IPS DF 6.9 (cell line): ENCODE measurements at regions not wholly inside any gene's neighbourhood (a gene's known extent, or its start where the extent isn't known, plus 50 kb on each side); places are given as distances from the start of the nearest gene placed in this dataset.

Experiments
- DNase-seq: peaks from one replicate; pipeline ENCODE4 v3.0.0-alpha.2; 2013; ENCODE audit warnings: low read depth, low spot score
- H3K27ac ChIP-seq: one replicate; pipeline ENCODE4 v1.5.1; 2013; ENCODE audit warnings: low read length, control low read depth
- H3K27me3 ChIP-seq: 2 replicates; pipeline ENCODE4 v1.6.1; 2013; ENCODE audit warnings: mild to moderate bottlenecking, low read length; ENCODE audit not compliant: control insufficient read depth, insufficient read depth
- H3K36me3 ChIP-seq: 2 replicates; pipeline ENCODE4 v1.6.1; 2013; ENCODE audit warnings: low read length; ENCODE audit not compliant: control insufficient read depth, insufficient read depth
- H3K4me1 ChIP-seq: 2 replicates; pipeline ENCODE4 v1.6.1; 2013; ENCODE audit warnings: low read length; ENCODE audit not compliant: control insufficient read depth, insufficient read depth
- H3K4me3 ChIP-seq: 2 replicates; pipeline ENCODE4 v1.5.1; 2013; ENCODE audit warnings: mild to moderate bottlenecking, low read length
- H3K9me3 ChIP-seq: 2 replicates; pipeline ENCODE4 v1.6.1; 2013; ENCODE audit warnings: low read length, inconsistent platforms; ENCODE audit not compliant: control insufficient read depth, insufficient read depth
- WGBS: extraction: QIAGEN DNeasy Blood & Tissue Kit; methylation state at CpG from one replicate; pipeline ENCODE4 v1.1.7; 2013; ENCODE audit warnings: mixed read lengths, missing lambda C conversion rate; ENCODE audit not compliant: insufficient read length, insufficient coverage; 5-methylcytosine and 5-hydroxymethylcytosine counted together

- Histone ChIP-seq H3K27me3 (no peaks in the 10 kb centered on the region), H3K9me3 (no peaks in the 10 kb centered on the region), H3K27ac (no peak overlapping the region), H3K36me3 (no peaks in the 10 kb centered on the region), H3K4me1 (no peaks in the 10 kb centered on the region), H3K4me3 (no peak overlapping the region)
- WGBS = no CpG with 5 or more reads among the region's 1 CpG
- no peak for DNase-seq
These were observed 1019.5 kb downstream of the NR2F1-AS1 start for GRCh38 chr5:92561411-92561959.

DNA sequence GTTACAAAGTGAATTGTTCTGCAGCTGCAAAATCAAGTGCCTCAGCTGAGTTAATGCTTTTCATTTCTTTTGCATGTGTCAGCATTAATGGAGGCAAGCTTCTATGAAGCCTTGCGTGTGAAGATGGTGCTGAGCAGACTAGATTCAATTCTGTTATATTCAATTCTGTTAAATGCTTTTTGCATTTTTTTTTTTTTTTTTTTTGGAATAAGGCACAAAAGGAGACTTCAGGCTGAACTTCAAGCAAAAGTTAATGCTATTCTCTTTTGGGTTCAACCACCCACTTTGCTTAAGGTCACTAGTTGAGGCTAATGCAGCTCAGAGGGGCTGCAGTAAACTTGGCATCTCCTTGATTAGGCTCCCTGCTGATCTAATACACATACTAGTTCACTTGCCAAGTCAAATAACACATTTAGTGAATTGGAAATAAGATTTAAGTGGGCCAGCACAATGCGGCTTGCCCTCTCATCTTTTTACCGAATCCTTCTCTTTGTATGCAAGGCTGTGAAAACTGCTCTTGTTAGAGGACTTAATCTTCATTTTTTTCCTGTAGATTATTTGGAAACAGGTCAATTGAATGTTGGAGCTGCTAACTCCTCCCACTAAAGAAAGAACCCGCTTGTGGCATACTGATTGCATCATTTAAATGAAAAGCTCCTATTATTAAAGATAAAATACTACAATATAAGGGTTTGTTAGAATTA lies 1020.2 kb downstream of the NR2F1-AS1 start:
- no peak overlapping the region for H3K27ac ChIP-seq
- no peak for DNase-seq

DNA sequence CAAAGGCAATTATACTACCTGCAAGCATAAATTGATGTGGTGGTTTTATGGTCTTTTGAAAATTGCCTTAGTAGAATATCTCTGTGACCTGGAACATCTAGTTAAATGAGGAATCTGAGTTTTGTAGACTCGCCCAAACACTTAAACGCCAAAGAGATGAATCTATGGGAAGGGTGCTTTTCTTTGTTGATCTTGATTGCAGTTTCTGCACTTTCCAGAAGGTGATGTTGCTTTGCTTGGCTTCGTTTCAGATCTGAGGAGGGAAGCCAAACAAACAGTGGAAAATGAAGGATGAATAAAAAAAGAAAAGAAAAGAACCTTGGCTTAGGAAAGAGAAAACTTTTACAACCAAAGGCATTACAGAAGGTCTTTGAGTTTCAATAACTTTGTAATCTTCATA lies 1021.2 kb downstream of the NR2F1-AS1 start:
- no peaks in the 10 kb centered on the region for H3K27me3 ChIP-seq
- no CpG with 5 or more reads among the region's 3 CpGs for WGBS
- H3K9me3 ChIP-seq = no peaks in the 10 kb centered on the region
- no peak overlapping the region for H3K4me3 ChIP-seq
- DNase-seq = no peak
- H3K4me1 ChIP-seq = no peaks in the 10 kb centered on the region
- no peaks in the 10 kb centered on the region for H3K36me3 ChIP-seq
- H3K27ac ChIP-seq = no peak overlapping the region

More for the DNA sequence above, 1020.2 kb downstream of the NR2F1-AS1 start:
- Histone ChIP-seq H3K4me1 (no peaks in the 10 kb centered on the region), H3K36me3 (no peaks in the 10 kb centered on the region), H3K9me3 (no peaks in the 10 kb centered on the region), H3K4me3 (no peak overlapping the region), H3K27me3 (no peaks in the 10 kb centered on the region)
- WGBS = no CpG with 5 or more reads among the region's 4 CpGs

- no peaks in the 10 kb centered on the region for H3K27me3 ChIP-seq
- no peaks in the 10 kb centered on the region for H3K9me3 ChIP-seq
- WGBS = no CpG with 5 or more reads among the region's 4 CpGs
- no peaks in the 10 kb centered on the region for H3K4me1 ChIP-seq
- no peak for DNase-seq
- H3K4me3 ChIP-seq = no peak overlapping the region
- H3K27ac ChIP-seq = no peak overlapping the region
- H3K36me3 ChIP-seq = no peaks in the 10 kb centered on the region
These were observed 1021.7 kb downstream of the NR2F1-AS1 start for GRCh38 chr5:92559331-92559730.

DNA sequence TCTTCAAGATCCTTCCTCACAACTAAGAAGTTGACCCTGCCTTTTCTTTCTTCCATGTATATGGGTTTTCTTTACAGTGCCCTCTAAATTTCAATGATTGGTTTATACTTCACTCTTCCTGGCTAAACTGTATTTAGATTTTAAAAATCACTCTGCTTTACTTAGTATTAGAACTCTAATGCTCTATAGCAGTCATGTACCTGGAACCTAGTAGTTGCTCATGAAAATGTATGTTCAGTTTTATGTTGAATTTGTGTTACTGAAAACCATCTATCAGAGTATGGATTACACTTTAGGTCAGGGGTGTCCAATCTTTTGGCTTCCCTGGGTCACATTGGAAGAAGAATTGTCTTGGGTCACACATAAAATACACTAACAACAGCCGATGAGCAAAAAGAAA lies 1024.3 kb downstream of the NR2F1-AS1 start:
- no peak for DNase-seq
- Histone ChIP-seq H3K27me3 (no peaks in the 10 kb centered on the region), H3K9me3 (no peaks in the 10 kb centered on the region), H3K27ac (no peak overlapping the region), H3K4me3 (no peak overlapping the region), H3K4me1 (no peaks in the 10 kb centered on the region), H3K36me3 (no peaks in the 10 kb centered on the region)
- no CpG with 5 or more reads among the region's 1 CpG for WGBS

DNA sequence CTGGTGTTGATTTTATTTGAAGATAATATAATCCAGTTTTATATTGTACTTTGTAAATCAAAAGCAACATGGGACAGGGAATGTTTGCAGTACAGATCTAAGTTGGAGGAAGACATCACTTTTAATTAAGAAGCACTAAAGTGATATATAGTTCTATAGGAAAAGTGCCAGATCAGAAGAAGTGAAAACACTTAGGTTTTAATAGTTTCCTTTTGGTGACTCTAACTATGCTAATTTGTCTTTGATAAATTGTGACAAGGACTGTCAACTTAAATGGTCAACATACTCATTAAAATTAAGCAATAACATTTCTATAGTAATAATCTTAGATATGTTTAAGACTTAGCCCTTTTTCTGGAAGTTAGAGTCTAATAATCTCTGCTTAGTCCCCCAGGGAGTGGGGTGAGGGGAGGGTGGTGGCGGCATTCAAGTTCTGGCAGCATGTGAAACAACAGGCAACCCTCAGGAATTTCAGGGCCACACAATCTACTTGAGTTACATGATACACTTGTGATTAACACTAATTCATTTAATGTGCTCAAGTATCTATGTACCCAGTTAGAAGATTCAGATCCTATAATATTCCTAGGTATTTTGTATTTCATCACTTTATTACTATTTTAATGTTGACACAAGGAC lies 1026.5 kb downstream of the NR2F1-AS1 start:
- H3K4me1 ChIP-seq = no peaks in the 10 kb centered on the region
- H3K4me3 ChIP-seq = no peak overlapping the region
- no peaks in the 10 kb centered on the region for H3K36me3 ChIP-seq
- H3K27ac ChIP-seq = no peak overlapping the region
- no peak for DNase-seq
- H3K9me3 ChIP-seq = no peaks in the 10 kb centered on the region
- no CpG with 5 or more reads among the region's 1 CpG for WGBS
- no peaks in the 10 kb centered on the region for H3K27me3 ChIP-seq

DNA sequence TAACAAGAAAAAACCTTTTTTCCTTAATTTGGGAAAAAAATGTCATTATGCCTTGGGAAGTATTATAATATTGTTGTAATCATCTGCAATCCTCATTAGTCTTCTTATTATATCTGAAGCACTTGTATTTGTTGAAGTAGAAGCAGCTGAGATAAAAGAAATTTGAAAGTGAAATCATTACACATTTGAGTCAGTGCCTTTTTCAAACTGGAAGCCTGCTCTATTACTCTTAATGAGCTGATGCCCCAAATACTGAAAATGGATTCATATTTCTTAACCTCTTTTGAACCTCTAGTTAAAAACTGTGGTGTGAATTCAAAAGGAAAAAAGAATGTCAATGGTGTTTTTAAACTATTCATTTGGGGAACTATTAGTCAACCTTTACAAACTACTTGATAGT lies 1027.7 kb downstream of the NR2F1-AS1 start:
- Histone ChIP-seq H3K27me3 (no peaks in the 10 kb centered on the region), H3K27ac (no peak overlapping the region), H3K4me1 (no peaks in the 10 kb centered on the region), H3K4me3 (no peak overlapping the region), H3K9me3 (no peaks in the 10 kb centered on the region), H3K36me3 (no peaks in the 10 kb centered on the region)
- DNase-seq = no peak

DNA sequence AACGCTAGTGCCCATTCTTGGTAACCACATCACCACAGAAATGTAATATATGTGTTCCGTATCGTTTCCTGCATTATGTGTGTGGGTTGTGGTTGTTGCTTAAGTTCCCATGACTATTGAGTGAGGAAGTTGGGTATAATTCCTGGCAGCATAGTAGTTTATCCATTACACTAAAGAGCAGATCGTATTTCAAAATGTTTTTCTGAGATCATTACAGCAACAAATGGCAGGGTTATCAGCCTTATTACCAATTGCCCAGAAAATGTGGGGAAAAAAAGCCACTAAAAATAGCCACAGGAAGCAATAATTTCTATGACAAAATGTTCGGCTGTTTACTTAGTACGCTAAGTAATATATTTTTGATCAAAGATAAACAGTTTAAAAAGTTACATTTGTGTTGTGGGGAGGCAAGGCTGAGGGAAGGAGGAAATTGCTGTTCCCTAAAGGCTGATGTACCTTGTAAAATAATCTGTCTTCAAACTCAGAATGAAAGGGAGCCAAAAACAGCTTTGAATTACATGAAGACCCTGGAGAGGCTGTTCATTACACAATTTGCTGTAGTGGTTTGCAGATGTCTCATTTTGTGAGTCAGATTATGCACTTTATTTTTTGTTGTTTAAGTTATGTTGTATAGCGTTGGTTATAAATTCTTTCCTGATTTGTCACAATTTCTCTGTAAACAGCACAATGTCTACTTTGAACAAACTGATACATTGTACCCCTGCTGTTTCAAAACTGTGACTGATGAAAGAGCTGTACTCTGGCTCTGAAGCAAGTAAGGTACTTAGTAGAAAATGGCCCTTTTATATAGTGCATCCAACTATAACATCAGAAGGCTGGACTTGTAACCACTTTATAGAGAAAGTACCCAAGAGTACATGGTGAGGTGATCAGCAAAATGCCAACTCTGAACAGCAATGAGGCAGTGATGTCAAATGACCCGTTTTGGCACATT lies 1028.5 kb downstream of the NR2F1-AS1 start:
- H3K9me3 ChIP-seq = no peaks in the 10 kb centered on the region
- DNase-seq = no peak
- WGBS = no CpG with 5 or more reads among the region's 8 CpGs

GRCh38 chr5:92548346-92548745 lies 1032.7 kb downstream of the NR2F1-AS1 start:
- H3K27me3 ChIP-seq = no peaks in the 10 kb centered on the region
- H3K4me3 ChIP-seq = no peak overlapping the region
- no peaks in the 10 kb centered on the region for H3K4me1 ChIP-seq
- no peaks in the 10 kb centered on the region for H3K9me3 ChIP-seq
- H3K27ac ChIP-seq = no peak overlapping the region
- no peak for DNase-seq
- no peaks in the 10 kb centered on the region for H3K36me3 ChIP-seq
- WGBS = 100% methylated on average over 1 of the region's 2 CpGs

More for the DNA sequence above, 1028.5 kb downstream of the NR2F1-AS1 start:
- Histone ChIP-seq H3K27ac (no peak overlapping the region), H3K36me3 (no peaks in the 10 kb centered on the region), H3K4me3 (no peak overlapping the region), H3K27me3 (no peaks in the 10 kb centered on the region), H3K4me1 (no peaks in the 10 kb centered on the region)

GRCh38 chr5:92544596-92544995 lies 1036.4 kb downstream of the NR2F1-AS1 start:
- H3K9me3 ChIP-seq = no peaks in the 10 kb centered on the region
- no peaks in the 10 kb centered on the region for H3K4me1 ChIP-seq
- H3K36me3 ChIP-seq = no peaks in the 10 kb centered on the region
- no CpG with 5 or more reads among the region's 1 CpG for WGBS
- no peak overlapping the region for H3K4me3 ChIP-seq
- H3K27ac ChIP-seq = no peak overlapping the region
- no peaks in the 10 kb centered on the region for H3K27me3 ChIP-seq
- no peak for DNase-seq
